GM19193 (cell line): ENCODE measurements at regions not wholly inside any gene's neighbourhood (a gene's known extent, or its start where the extent isn't known, plus 50 kb on each side); places are given as distances from the start of the nearest gene placed in this dataset.

Experiments
- POLR2A ChIP-seq: IDR thresholded peaks from 4 replicates; pipeline ENCODE4 v1.6.1; 2011; ENCODE audit not compliant: insufficient read depth, insufficient read length; ENCODE audit errors: extremely low read depth

DNA sequence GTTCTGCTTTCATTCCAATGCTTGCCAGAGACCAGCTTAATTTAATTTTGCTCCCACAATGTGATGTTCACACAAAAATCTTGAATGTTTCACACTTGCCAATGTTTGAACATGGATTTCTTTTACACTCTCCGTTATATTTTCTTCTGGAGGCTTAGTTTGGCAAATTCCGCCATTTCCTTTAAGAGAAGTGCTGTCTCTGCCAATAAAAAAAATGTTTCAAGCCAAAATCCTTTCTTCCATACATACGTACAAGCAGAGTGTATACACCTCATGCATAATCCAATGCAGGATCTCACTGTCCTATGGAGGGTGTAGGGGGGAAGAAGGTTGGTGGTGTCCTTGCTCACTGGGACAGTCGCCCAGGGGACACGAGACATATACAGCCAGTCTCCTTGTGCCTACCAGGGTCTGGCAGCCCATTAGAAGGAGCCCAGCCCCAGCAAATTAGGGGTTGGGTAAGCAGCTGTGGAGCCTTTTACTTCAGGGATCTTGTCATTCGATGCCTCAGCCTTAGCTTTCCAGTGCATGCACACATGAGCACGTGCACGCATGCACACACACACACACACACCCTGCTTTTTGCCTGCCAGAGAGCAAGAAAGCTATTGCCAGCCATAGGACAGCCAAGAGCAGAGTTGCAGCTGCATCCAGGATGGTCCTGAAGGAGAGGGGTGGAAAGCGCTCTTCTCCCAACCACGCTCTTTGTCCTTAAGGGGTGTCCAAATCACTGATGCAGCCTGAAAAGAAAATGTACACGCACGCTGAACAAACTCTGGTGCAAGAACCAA lies 208.3 kb downstream of the FOXO1 start:
- TF ChIP-seq POLR2A, result no peak

DNA sequence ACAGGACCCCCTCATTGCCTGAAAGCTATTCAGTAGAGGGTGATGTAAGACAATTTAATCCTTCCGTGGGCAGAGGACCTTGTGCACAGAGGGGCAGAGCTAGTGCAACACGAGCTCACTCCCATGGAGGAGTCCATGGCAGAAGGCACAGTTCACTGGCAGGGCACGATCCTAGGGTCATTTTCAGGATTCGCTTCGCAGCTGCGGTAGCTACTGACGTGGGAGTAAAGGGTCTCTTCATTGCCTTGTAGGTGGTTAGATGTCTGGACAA lies 207.8 kb downstream of the FOXO1 start:
- no peak for TF ChIP-seq POLR2A

DNA sequence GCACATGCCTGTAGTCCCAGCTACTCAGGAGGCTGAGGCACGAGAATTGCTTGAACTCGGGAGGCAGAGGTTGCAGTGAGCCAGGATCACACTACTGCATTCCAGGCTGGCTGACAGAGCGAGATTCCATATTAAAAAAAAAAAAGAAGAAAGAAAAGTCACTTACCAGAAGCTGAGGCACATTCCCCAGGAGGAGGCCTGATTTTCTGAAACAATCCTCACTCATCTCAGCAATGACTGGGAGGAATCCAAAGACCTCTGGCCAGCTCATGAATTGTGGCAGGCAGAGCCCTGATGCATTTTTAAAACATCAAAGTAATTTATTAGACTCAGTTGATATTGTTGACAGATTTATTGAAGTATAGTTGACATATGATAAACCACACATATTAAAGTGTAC lies 206.3 kb downstream of the FOXO1 start:
- TF ChIP-seq POLR2A, result no peak

DNA sequence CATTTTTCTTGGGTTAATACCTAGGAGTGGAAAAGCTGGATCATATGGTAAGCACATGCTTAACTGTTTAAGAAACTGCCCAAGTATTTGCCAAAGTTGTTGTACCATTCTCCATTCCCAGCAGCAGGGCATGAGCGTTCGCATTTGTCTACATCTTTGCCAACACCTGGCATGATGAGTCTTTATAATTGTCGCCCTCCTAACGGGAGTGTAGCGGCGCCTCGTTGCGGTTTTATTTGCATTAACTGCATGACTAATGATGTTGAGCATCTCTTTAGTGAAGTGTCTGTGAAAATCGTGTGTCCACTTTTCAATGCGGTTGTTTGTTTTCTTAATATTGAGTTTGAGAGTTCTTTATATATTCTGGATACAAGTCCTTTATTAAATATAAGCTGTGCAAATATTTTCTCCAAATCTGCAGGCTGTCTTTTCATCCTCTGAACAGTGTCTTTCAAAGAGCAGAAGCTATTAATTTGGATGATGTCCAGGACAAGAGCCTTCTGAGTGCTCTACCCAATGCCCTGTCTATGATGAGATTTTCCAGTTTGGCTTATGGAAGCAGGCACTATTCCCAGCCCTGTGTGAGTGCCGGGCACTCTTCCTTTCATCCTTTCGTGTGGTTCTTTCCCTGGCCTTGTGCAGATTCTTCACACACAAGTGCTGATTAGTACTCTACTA lies 202.0 kb downstream of the FOXO1 start:
- TF ChIP-seq POLR2A, result no peak

DNA sequence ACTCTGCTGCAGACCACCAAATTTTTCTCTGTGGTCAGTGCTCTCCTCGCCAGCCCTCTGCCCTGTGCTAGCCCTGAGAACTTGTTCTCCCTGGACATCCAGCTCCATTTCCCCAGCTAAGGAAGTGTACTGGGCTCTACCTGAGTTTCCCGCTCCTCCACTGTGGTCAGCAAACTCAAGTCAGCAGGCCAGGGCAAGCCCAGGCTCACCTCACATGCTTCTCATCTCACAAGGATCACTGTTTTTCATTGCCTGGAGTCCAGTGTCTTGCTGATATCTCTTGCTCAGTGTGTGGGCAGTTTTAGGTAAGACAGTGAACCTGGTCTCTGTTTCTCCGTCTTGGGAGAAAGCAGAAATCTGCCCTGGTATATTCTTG lies 201.4 kb downstream of the FOXO1 start:
- TF ChIP-seq POLR2A, result no peak

DNA sequence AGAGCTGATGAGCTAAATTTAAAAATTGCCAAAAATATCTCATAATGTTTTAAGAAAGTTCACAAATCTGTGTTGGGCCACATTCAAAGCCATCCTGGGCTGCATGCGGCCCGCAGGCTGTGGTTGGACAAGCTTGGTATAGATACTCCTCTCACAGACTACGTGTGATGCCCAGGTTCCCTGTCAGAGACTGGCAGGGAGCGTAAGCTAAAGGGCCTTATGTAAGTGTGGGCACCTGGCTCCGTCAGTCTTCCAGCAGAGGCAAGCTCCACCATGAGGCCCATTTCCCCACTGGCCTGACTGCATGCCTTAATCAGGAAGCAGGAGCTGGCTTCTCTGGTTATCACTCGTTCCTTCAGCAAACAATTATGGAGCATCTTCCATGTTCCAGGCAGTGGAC lies 200.2 kb downstream of the FOXO1 start:
- no peak for TF ChIP-seq POLR2A

DNA sequence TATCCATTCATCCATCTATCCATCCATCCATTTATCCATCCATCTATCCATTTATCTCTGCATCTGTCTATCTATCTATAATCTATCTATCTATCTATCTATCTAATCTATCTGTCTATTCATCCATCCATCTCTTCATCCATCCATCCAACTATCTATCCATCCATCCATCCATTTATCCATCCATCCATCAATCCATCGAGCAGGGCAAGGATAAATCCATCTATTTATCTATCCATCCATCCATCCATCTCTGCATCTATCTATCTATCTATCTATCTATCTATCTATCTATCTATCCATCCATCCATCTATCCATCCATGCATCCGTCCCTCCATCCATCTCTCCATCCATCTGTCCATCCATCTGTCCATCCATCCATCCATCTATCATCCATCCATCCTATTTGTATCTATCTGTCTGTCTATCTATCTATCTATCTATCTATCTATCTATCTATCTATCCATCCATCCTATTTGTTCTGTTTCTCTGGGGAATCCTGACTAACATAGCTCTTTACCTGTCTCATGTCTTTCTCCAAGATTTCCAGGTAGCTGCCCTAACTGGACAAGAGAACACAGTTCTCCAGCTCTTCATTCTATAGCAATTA lies 198.1 kb downstream of the FOXO1 start:
- no peak for TF ChIP-seq POLR2A

DNA sequence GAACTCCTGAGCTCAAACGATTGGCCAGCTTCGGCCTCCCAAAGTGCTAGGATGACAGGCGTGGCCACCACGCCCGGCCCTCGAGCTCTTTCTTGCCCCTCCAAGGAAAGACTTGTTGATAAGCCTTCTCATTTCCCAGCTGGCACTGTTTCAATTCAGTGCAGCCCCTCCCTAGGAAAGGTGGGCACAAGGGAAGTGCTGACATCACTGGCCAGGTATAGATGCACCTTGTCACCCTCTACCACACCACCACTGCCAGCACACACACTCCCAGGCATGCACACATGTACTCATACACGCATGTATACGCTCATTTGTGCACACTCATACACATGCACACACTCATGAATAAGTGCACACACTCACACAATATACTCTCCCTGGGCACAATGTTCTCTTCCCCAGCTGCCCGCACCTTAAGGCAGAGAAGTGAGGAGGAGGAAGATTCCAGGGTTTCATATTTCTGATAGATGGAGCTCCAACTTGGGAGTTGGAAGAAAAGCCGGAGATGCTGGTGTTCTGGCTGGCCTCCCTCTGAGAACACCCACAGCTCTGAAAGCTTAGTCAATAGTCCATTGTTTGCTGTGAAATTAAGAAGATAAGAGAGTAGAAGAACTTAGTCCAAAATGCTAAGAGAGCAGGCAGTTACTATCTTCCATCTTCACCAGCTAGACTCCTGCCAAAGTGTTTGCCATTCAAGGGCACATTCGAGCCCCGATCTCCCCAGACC lies 196.7 kb downstream of the FOXO1 start:
- no peak for TF ChIP-seq POLR2A

DNA sequence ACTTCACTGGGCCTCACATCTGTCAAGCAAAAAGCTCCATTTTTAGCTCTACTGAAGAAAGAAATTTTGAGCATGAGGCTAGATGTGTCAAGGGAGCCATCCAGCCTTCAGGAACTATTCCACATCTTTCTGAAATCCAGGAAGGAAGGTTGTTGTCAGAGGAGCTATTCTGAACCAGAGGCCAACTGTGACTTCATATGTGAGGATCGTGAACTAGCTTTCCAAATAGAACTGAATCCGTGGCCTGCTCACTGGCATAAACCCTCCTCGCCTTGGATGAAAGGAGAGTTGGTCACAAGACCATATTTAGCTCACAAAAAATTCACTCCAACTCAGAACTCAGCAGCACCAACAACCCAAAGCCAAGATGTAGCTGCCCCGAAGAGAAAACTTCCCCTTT lies 195.8 kb downstream of the FOXO1 start:
- no peak for TF ChIP-seq POLR2A

DNA sequence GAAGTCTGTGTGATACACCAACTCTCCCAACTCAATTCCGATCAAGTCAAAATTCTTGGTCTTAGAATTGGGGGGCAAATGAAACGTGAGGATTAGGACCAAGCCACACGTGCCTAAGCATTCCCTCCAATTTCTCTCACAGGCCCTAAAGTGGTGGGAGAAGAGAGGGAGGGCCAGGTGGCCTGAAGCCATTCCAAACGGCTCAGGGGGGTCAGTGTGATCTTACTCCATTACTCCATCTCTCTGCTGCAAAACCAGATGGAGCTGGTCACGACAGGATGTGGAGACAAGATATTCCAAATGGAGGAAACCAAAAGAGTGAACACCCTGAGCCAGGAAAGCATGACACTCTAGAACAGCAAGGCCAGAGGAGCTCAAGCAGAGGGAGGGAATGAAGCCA lies 195.4 kb downstream of the FOXO1 start:
- TF ChIP-seq POLR2A, result no peak

DNA sequence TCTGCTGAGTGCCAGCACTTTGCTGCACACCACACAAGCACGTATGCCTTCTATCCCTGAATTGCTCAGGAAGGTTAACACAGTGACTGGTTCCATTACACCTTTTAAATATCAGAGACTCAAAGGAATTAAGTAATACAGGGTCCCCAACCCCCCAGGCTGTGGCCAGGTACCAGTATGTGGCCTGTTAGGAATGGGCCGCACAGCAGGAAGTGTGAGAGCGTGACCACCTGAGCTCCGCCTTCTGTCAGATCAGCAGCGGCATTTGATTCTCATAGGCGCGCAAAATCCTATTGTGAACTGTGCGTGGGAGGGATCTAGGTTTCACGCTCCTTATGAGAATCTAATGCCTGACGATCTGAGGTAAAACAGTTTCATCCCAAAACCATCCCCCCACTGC lies 194.5 kb downstream of the FOXO1 start:
- no peak for TF ChIP-seq POLR2A

DNA sequence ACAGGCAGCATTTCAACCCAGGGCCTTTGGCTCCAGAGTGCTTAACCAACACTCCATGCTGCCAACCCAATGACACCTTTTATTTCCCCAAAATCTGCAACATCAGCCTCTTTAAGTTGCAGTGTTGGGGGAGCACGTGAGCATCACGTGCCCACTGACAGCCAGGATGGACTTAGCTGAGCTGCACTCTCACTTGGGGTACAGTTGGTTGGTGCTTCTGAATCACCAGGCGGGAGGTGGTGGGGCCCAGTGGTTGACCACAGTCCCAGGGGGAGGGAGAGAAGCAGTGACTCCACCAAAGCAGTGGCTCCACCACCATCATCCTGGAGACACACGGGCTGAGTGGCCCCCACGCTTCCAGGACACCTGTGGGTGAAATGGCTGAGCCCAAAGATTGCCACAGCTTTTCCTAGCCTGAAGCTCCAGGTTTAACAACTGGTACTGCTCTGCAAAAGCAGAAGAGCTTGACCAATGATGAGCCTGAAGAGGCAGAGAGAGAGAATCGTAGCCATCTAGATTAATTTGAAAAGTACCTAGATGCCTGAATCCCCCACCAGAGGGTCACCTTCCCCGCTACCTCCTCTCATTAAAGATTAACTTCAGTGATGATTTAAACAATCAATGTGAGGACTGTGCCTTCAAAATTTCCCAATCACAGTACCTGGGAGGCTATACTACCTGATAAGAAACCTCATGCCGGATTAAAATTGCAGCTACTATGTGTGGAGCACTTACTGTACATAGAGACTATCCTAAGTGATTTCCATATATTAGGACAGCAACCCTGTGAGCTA lies 193.8 kb downstream of the FOXO1 start:
- no peak for TF ChIP-seq POLR2A

DNA sequence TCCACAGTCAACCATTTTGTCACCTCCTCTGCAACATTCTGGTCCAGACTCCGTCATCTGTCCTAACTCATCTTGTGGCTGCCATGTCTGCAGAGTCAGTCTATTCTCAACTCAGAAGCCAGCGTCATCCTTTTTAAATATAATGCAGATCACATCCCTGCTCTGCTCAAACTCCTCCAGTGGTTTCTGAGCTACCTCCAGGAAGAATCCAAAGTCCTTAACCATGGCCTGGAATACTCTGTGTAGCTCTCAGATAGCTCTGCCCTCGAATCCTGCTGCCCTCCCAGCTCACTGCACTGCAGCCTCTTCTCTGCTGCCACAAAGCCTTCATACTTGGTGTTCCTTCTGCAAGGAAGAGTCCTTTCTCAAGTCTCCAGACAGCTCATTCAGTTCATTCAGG lies 190.8 kb downstream of the FOXO1 start:
- no peak for TF ChIP-seq POLR2A

DNA sequence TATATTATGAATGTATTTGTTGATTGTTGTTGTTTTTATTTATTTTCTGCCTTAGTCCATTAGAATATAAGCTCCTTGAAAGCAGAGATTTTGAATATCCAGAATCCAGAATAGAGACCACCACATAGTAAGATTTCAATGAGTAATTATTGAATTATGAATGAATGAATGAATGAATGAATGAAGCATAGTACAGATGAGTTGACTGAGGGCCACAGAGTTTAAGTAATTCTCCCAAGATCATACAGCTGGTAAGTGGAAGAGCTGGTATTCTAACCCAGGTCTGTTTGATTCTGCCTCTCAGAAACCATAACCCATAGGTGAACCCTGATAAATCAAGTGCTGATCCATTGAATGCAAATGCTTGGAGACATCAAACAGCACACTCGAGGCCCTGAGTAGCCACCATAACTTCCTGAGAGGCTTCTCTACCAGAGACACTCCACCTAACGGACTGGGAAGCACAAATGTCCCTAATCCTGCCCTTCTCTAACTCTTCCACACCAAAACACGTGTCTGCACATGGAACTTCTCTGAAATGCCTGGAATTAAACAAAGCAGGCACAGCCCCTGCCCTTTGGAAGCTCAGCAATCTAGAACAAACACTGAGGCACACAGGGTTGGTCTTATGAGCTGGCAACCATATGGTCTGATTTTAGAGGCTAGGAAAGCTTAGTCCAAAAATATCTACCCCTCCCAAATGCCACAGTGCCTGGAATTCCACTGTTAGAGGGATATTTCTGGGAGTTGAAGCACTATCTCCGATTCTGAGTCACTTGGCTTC lies 190.1 kb downstream of the FOXO1 start:
- TF ChIP-seq POLR2A, result no peak
